Choroid plexus epithelial cell (primary cell): ENCODE measurements at regions not wholly inside any gene's neighbourhood (a gene's known extent, or its start where the extent isn't known, plus 50 kb on each side); places are given as distances from the start of the nearest gene placed in this dataset.

Experiments used
- DNase-seq: peaks from one replicate; pipeline ENCODE4 v3.0.0-alpha.2; 2010; ENCODE audit warnings: low read depth
- H3K4me3 ChIP-seq: 2 replicates; pipeline ENCODE4 v1.5.1; 2011; ENCODE audit warnings: low read depth, mild to moderate bottlenecking, control low read depth, low read length, moderate library complexity
- CTCF ChIP-seq: conservative IDR thresholded peaks from 2 replicates; pipeline ENCODE4 v1.5.1; 2011; ENCODE audit warnings: low read depth, mild to moderate bottlenecking, control low read depth, inconsistent platforms, low read length, moderate library complexity

- H3K4me3 ChIP-seq: no peak overlapping the region
- no peak for DNase-seq
- TF ChIP-seq CTCF: no peak
Measured at GRCh38 chr2:67792191-67792590, 270.6 kb downstream of the C1D start.

- no peak for DNase-seq
- TF ChIP-seq CTCF: no peak
- H3K4me3 ChIP-seq: no peak overlapping the region
Measured at GRCh38 chr2:67792681-67793091, 270.1 kb downstream of the C1D start.

GRCh38 chr2:67797801-67798540 is 264.8 kb downstream of the C1D start:
- no peak for TF ChIP-seq CTCF
- no peak overlapping the region for H3K4me3 ChIP-seq
- DNase-seq: peak; percentile 79

- no peak for TF ChIP-seq CTCF
Measured at GRCh38 chr2:67798541-67799160, 264.2 kb downstream of the C1D start.

GRCh38 chr2:67799886-67800285 is 262.9 kb downstream of the C1D start:
- TF ChIP-seq CTCF: no peak

More at GRCh38 chr2:67798541-67799160, 264.2 kb downstream of the C1D start:
- no peak for DNase-seq
- no peak overlapping the region for H3K4me3 ChIP-seq

GRCh38 chr2:67802291-67802690 is 260.5 kb downstream of the C1D start:
- no peak for DNase-seq
- no peak overlapping the region for H3K4me3 ChIP-seq
- TF ChIP-seq CTCF: no peak

More at GRCh38 chr2:67799886-67800285, 262.9 kb downstream of the C1D start:
- DNase-seq: no peak
- no peak overlapping the region for H3K4me3 ChIP-seq

GRCh38 chr2:67802824-67803223 is 260.0 kb downstream of the C1D start:
- no peak overlapping the region for H3K4me3 ChIP-seq
- DNase-seq: no peak
- no peak for TF ChIP-seq CTCF
